ENCODE measurements at regions not wholly inside any gene's neighbourhood (a gene's known extent, or its start where the extent isn't known, plus 50 kb on each side); places are given as distances from the start of the nearest gene placed in this dataset.

DNA sequence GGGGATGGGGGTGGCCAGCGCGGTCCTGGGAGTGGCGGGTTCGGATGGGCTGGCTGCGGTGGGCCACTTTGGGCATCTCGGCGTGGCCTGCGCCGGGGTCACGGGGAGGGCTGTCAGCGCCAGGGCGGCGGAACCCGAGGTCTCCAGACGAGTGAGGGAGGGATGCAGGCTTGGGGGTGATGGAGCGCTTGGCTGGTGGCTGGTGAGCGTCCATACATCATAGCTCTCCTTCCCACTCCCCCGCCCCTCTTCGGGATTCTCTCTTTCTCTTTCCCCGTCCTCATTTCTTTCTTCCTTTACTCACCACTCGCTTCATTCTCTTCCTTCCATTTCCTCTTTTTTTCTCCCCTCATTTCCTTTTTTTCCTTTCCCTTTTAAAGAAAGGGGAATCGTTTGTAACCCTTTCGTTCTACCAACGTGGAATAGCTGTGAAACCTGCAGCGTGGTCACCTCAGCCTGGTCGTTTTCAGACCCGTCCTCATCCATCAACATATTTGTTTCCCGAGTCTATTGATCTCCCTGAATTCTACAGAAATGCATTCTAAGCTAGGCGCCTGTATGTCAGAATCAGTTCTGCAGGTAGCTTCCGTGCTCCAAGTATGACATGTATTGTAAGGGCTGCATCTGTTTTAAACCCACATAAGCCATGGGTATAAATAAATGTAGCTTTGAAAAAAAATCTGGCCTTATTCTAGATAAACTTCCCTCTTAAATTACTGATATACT is 260.3 kb upstream of the E2F7 start:
- TF ChIP-seq CTCF (IDR thresholded peaks at IDR 0.05) (no peak), EZH2 (IDR thresholded peaks at IDR 0.05; ENCODE audit: borderline replicate concordance, insufficient read depth, low read depth, low read length, poor library complexity, severe bottlenecking) (no peak)
